ENCODE measurements at regions not wholly inside any gene's neighbourhood (a gene's known extent, or its start where the extent isn't known, plus 50 kb on each side); places are given as distances from the start of the nearest gene placed in this dataset.

DNA sequence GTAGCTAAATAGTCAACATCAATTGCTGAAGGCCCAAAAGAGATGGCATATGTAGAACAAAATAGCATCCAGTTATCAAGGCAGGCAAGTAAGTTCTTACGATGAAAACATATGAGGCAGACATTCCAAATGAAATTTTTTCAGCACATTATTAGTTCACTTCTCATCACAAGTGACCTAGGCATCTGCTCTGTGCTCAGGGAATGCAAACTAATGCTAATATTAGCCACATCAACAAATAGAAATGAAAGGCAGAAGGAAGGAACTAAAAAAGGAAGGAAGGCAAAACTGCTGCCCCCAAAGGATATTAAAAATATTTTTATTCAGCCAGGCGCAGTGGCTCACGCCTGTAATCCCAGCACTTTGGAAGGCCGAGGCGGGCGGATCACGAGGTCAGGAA is 51.2 kb upstream of the ROCK1 start:
- no peak for TF ChIP-seq POLR2A (IDR thresholded peaks at IDR 0.05)
- TF ChIP-seq, protein P1, sequence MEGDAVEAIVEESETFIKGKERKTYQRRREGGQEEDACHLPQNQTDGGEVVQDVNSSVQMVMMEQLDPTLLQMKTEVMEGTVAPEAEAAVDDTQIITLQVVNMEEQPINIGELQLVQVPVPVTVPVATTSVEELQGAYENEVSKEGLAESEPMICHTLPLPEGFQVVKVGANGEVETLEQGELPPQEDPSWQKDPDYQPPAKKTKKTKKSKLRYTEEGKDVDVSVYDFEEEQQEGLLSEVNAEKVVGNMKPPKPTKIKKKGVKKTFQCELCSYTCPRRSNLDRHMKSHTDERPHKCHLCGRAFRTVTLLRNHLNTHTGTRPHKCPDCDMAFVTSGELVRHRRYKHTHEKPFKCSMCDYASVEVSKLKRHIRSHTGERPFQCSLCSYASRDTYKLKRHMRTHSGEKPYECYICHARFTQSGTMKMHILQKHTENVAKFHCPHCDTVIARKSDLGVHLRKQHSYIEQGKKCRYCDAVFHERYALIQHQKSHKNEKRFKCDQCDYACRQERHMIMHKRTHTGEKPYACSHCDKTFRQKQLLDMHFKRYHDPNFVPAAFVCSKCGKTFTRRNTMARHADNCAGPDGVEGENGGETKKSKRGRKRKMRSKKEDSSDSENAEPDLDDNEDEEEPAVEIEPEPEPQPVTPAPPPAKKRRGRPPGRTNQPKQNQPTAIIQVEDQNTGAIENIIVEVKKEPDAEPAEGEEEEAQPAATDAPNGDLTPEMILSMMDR (IDR thresholded peaks at IDR 0.05) = no peak
- no peaks in the 10 kb centered on the region for H3K27me3 ChIP-seq
- no peaks in the 10 kb centered on the region for H3K9me3 ChIP-seq
- no peak overlapping the region for H3K4me3 ChIP-seq
- intact Hi-C loops (cut with DNase I; ENCODE audit: low total_unique reads) = no loop called here
- no peak for DNase-seq
- no peaks in the 10 kb centered on the region for H3K4me1 ChIP-seq
- H3K27ac ChIP-seq = no peak overlapping the region
- H3K36me3 ChIP-seq = no peaks in the 10 kb centered on the region

DNA sequence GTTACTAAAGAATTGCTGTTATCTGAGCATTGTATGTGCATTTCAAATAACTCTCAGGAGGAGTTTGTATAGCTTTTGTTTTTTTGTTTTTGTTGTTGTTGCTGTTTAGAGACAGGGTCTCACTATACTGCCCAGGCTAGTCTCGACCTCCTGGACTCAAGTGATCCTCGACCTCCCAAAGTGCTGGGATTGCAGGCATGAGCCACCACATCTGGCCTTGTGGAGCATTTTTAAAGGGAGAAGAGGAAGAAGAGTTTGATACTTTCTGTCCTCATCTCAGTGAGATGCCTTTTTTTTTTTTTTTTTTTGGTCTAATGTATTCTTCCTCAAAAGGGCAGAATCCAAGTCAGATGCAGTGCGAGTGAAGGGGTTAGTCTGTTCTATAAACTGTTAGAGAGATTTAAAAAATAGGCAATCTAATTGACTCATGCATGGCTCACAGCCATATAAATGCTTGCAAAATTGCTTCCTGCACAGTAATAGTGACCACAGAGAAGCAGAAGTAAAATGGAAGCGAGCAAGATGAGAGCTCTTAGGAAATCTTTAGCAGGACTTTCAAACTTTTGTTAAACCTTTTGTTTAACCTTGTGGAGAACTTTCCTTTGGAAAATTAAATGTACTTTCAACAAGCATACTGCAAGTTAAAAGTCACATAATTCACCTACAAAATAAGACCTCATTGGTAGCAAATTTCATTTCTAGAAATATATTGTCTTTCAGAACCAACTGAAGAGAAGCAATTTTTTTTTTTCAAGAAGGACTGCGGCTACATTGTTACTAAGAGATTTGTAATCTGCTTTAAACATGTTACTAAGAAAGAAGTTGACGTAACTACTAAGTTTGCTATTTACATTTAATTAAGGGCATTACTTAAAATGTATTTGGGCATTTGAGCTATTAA is 52.3 kb upstream of the ROCK1 start:
- Histone ChIP-seq H3K27me3 (no peaks in the 10 kb centered on the region), H3K27ac (no peak overlapping the region), H3K4me3 (no peak overlapping the region), H3K36me3 (no peaks in the 10 kb centered on the region), H3K9me3 (no peaks in the 10 kb centered on the region), H3K4me1 (no peaks in the 10 kb centered on the region)
- TF ChIP-seq, protein P1 (IDR thresholded peaks at IDR 0.05) = no peak
- no peak for TF ChIP-seq POLR2A (IDR thresholded peaks at IDR 0.05)
- intact Hi-C loops (cut with DNase I; ENCODE audit: low total_unique reads) = no loop called here
- DNase-seq = no peak

DNA sequence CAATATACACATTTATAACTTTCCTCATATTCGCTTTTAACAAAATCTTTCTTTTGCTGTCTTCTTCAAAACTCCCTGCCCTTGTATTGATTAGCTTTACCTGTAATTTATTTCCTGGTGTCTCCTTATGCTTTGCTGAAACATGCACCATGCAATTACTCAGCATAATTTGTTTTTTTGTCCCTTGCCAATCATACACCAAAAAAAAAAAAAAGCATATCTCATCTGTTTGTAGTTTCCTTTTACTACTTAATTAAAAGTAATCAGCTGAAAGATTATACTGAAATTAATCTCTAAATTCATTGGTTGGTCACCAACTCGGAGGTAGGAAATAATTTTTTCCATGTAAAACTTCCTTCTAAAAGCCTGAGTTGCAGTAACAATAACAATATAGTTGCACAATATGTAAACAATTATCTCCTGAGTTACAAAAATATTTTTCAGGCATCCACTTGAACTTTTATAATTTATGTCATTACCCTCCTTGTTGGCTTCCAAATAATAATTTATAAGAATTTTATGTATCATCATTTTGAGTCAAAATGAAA is 53.0 kb upstream of the ROCK1 start:
- Histone ChIP-seq H3K36me3 (no peaks in the 10 kb centered on the region), H3K27ac (no peak overlapping the region), H3K9me3 (no peaks in the 10 kb centered on the region), H3K4me1 (no peaks in the 10 kb centered on the region), H3K4me3 (no peak overlapping the region), H3K27me3 (peaks cover 0 to 5% of the 10 kb centered on the region in 2 donors)
- intact Hi-C loops (cut with DNase I; ENCODE audit: low total_unique reads) = no loop called here
- no peak for DNase-seq
- TF ChIP-seq POLR2A (IDR thresholded peaks at IDR 0.05) = no peak
- TF ChIP-seq, protein P1 (IDR thresholded peaks at IDR 0.05) = no peak

DNA sequence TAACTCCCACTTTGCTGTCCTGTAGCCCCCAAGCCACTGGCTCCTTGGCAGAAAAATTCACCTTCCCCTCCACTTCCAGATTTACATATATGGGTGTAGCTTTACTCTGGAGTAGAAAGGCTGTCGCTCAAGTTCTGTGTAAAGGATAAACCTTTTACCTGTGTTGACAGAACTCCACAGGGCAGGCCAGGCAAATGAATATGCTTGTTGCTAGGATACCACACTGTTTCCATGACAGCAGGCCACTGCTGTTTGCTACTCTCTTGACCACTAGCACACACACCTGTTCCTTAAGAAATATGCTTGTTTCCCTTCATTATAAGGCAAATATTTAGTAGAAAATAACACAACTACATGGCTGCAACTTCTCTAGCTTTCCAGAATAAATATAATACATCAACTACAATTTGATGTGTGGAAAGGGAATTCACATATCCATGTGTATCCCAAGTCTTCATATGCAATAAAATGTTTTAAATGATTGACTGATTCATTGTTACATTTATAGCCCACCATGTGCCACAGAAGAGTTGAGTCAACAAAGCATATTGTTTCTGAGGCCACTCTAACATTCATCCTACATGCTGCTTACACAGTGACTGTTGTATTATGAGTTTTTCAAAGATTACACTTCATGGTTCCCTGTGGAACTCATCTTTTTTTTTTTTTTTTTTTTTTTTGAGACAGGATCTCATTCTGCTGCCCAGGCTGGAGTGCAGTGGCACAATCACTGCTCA is 56.2 kb upstream of the ROCK1 start:
- Histone ChIP-seq H3K36me3 (no peaks in the 10 kb centered on the region), H3K4me3 (no peak overlapping the region), H3K4me1 (no peaks in the 10 kb centered on the region), H3K9me3 (no peaks in the 10 kb centered on the region), H3K27me3 (peaks cover 0 to 5% of the 10 kb centered on the region in 2 donors), H3K27ac (no peak overlapping the region)
- intact Hi-C loops (cut with DNase I; ENCODE audit: low total_unique reads) = no loop called here
- TF ChIP-seq, protein P1 (IDR thresholded peaks at IDR 0.05) = no peak
- TF ChIP-seq POLR2A (IDR thresholded peaks at IDR 0.05) = no peak
- no peak for DNase-seq

DNA sequence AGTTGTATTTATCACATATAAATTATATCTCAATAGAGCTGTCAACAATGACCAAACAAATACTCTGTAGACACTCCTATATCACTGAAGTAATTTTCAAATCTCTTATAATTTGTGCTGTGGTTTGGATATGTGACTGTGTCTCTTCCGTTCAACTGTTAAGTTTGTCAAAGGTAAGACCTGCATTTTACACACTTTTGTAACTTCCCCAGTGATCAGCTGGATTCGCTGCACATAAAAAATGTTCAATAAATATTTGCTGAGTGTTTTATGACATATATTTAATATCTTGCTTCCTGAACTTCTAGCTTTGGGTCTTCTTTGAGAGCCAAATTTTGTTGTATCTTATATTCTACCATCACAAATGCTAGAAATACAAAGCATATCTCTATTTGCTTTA is 57.3 kb upstream of the ROCK1 start:
- Histone ChIP-seq H3K4me1 (no peaks in the 10 kb centered on the region), H3K27ac (no peak overlapping the region), H3K9me3 (no peaks in the 10 kb centered on the region), H3K36me3 (no peaks in the 10 kb centered on the region), H3K4me3 (no peak overlapping the region), H3K27me3 (peaks cover 0 to 5% of the 10 kb centered on the region in 2 donors)
- intact Hi-C loops (cut with DNase I; ENCODE audit: low total_unique reads) = no loop called here
- TF ChIP-seq POLR2A (IDR thresholded peaks at IDR 0.05) = no peak
- TF ChIP-seq, protein P1 (IDR thresholded peaks at IDR 0.05) = no peak
- DNase-seq = no peak

Measured in uterus (tissue), 3 donors.